ENCODE measurements at regions not wholly inside any gene's neighbourhood (a gene's known extent, or its start where the extent isn't known, plus 50 kb on each side); places are given as distances from the start of the nearest gene placed in this dataset.

GRCh38 chr16:82358161-82358560, 188.1 kb upstream of the MPHOSPH6 start:
- no peak for DNase-seq
- H3K36me3 ChIP-seq, result no peaks in the 10 kb centered on the region
- no peak overlapping the region for H3K4me3 ChIP-seq
- 69 to 87% methylated on average over 3 of the region's 3 CpGs for WGBS, 2 donors
- no peak overlapping the region for H3K27ac ChIP-seq
- TF ChIP-seq CTCF (IDR thresholded peaks at IDR 0.05) (no peak), POLR2A (IDR thresholded peaks at IDR 0.05) (no peak), EP300 (IDR thresholded peaks at IDR 0.05) (no peak), POLR2AphosphoS5 (IDR thresholded peaks at IDR 0.05) (no peak)
- no peaks in the 10 kb centered on the region for H3K4me1 ChIP-seq
- no peak for ATAC-seq (ENCODE audit: low FRiP score in 2 of 2)
- no peaks in the 10 kb centered on the region for H3K27me3 ChIP-seq
- no peaks in the 10 kb centered on the region for H3K9me3 ChIP-seq

DNA sequence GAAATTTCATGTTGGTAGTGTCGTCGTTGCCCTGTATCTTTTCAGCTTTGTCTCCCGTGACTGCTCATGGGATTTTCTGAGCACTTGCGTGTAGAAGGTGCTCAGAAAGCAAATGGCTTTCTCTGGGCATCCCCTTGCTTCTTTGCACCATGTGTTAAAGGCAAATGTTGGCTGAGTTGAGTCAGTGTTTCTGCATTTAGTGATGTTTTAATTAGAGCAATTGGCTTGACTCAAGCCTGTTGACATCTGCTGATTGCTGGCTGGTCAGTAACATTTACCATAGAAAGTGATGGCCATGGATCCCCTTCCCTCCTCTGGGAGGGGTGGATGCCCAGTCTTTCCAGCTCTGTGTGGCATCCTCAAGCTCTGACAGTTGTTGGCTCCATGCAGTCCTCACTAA, 187.2 kb upstream of the MPHOSPH6 start:
- Histone ChIP-seq H3K27ac (no peak overlapping the region), H3K9me3 (no peaks in the 10 kb centered on the region), H3K4me1 (no peaks in the 10 kb centered on the region), H3K27me3 (no peaks in the 10 kb centered on the region), H3K4me3 (no peak overlapping the region), H3K36me3 (no peaks in the 10 kb centered on the region)
- DNase-seq, result no peak
- no peak for TF ChIP-seq POLR2AphosphoS5 (IDR thresholded peaks at IDR 0.05)
- TF ChIP-seq EP300 (IDR thresholded peaks at IDR 0.05), result no peak
- TF ChIP-seq CTCF (IDR thresholded peaks at IDR 0.05), result no peak
- no peak for TF ChIP-seq POLR2A (IDR thresholded peaks at IDR 0.05)
- 83 to 91% methylated on average over 4 of the region's 4 CpGs for WGBS, 2 donors
- ATAC-seq (ENCODE audit: low FRiP score in 2 of 2), result no peak

DNA sequence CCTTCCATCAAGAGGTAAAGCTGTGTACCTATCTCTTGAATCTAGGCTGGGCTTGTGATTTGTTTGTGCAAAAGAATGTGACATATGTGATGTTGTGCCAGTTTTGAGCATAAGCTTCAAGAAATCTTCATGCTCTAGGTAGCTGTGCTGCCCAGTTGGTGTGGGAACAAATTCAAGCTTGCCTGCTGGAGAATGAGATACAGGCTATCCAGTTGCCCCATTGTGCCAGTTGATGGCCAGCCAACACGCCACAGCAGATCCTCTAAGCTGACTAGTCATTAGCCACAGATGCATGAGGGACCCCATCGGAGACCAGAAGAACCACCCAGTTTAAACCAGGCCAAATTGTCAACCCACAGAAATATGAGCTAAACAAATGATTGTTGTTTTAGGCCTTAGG, 180.5 kb upstream of the MPHOSPH6 start:
- Histone ChIP-seq H3K4me1 (no peaks in the 10 kb centered on the region), H3K27me3 (no peaks in the 10 kb centered on the region), H3K27ac (no peak overlapping the region), H3K36me3 (no peaks in the 10 kb centered on the region), H3K4me3 (no peak overlapping the region), H3K9me3 (no peaks in the 10 kb centered on the region)
- no peak for ATAC-seq (ENCODE audit: low FRiP score in 2 of 2)
- TF ChIP-seq CTCF (IDR thresholded peaks at IDR 0.05), result no peak
- TF ChIP-seq POLR2A (IDR thresholded peaks at IDR 0.05), result no peak
- TF ChIP-seq EP300 (IDR thresholded peaks at IDR 0.05), result no peak
- TF ChIP-seq POLR2AphosphoS5 (IDR thresholded peaks at IDR 0.05), result no peak
- 71 to 93% methylated on average over 2 of the region's 2 CpGs for WGBS, 2 donors
- DNase-seq, result no peak

- Histone ChIP-seq H3K27ac (no peak overlapping the region), H3K9me3 (peaks cover 0 to 4% (median 0%) of the 10 kb centered on the region in 4 donors), H3K36me3 (no peaks in the 10 kb centered on the region), H3K4me3 (no peak overlapping the region), H3K4me1 (no peaks in the 10 kb centered on the region), H3K27me3 (no peaks in the 10 kb centered on the region)
- TF ChIP-seq POLR2A (IDR thresholded peaks at IDR 0.05) (no peak), CTCF (IDR thresholded peaks at IDR 0.05) (no peak), POLR2AphosphoS5 (IDR thresholded peaks at IDR 0.05) (no peak), EP300 (IDR thresholded peaks at IDR 0.05) (no peak)
- ATAC-seq (ENCODE audit: low FRiP score in 2 of 2), result no peak
- no peak for DNase-seq
- 97 to 98% methylated on average over 2 of the region's 2 CpGs for WGBS, 2 donors
These were observed 175.3 kb upstream of the MPHOSPH6 start for GRCh38 chr16:82345318-82345717.

GRCh38 chr16:82344157-82344556, 174.1 kb upstream of the MPHOSPH6 start:
- H3K9me3 ChIP-seq, result peaks cover 0 to 4% (median 0%) of the 10 kb centered on the region in 4 donors
- no peaks in the 10 kb centered on the region for H3K27me3 ChIP-seq
- H3K36me3 ChIP-seq, result no peaks in the 10 kb centered on the region
- no peak overlapping the region for H3K4me3 ChIP-seq
- WGBS, 2 donors, result 33 to 42% methylated on average over 4 of the region's 4 CpGs
- no peak for TF ChIP-seq EP300 (IDR thresholded peaks at IDR 0.05)
- no peak for TF ChIP-seq POLR2AphosphoS5 (IDR thresholded peaks at IDR 0.05)
- TF ChIP-seq CTCF (IDR thresholded peaks at IDR 0.05), result peak in 5 of 6 experiments; percentile 16 to 55 (median 48)
- TF ChIP-seq POLR2A (IDR thresholded peaks at IDR 0.05), result no peak
- no peak overlapping the region for H3K27ac ChIP-seq
- no peak for DNase-seq
- no peaks in the 10 kb centered on the region for H3K4me1 ChIP-seq
- ATAC-seq (ENCODE audit: low FRiP score in 2 of 2), result no peak

Measured in upper lobe of left lung (tissue), 6 donors.